ENCODE measurements at regions not wholly inside any gene's neighbourhood (a gene's known extent, or its start where the extent isn't known, plus 50 kb on each side); places are given as distances from the start of the nearest gene placed in this dataset.
A peak's percentile ranks its signal among the peaks of the same experiment; 100 is the strongest.

DNA sequence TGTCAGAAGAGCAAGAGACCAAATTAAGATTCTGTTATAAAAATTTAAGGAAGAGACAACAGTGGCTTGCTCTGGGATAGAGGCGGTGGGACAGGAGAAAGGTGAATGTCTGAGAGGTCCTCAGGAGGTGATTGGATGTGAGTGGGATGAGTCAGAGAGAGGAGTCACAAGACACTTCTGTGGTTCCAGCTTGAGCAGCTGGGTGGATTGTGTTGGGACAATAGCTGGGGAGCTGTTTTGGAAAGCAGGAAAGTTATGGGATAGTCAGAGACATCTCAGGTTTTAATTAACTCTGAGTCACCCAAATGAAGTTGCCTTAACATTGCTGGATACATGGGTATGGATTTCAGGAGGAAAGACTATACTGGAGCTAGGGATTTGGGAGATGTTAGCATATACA, 218.0 kb upstream of the TRIB2 start:
- TF ChIP-seq TAF1 (IDR thresholded peaks at IDR 0.05; ENCODE audit: borderline replicate concordance, low read depth, low read length) (no peak), POLR2AphosphoS5 (IDR thresholded peaks at IDR 0.05; ENCODE audit: low read depth, low read length) (no peak), POLR2A (IDR thresholded peaks at IDR 0.05; ENCODE audit: low read depth, low read length) (no peak)
- FAIRE-seq (no peak), DNase-seq (ENCODE audit: insufficient read length) (no peak)

DNA sequence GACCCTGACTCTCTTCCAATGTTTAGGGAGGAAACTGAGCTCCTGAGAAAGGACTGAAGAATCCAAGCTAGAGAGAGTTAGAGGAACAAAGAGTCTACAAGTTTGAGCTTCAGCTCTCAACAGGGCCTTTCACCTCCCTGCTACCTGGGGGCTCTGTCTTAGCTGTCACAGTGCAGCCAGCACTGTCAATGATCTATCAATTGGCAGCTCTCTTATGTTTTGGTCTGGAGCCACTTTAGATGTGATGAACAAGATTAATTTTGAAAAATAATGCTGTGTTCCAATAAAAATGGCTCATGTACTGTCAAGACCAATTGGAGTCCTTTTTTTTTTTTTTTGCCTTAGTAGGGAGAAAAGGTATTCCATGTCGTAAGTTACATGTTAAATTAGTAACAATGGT, 215.8 kb upstream of the TRIB2 start:
- FAIRE-seq (no peak), DNase-seq (ENCODE audit: insufficient read length) (no peak)
- no peak for TF ChIP-seq TAF1 (IDR thresholded peaks at IDR 0.05; ENCODE audit: borderline replicate concordance, low read depth, low read length)

DNA sequence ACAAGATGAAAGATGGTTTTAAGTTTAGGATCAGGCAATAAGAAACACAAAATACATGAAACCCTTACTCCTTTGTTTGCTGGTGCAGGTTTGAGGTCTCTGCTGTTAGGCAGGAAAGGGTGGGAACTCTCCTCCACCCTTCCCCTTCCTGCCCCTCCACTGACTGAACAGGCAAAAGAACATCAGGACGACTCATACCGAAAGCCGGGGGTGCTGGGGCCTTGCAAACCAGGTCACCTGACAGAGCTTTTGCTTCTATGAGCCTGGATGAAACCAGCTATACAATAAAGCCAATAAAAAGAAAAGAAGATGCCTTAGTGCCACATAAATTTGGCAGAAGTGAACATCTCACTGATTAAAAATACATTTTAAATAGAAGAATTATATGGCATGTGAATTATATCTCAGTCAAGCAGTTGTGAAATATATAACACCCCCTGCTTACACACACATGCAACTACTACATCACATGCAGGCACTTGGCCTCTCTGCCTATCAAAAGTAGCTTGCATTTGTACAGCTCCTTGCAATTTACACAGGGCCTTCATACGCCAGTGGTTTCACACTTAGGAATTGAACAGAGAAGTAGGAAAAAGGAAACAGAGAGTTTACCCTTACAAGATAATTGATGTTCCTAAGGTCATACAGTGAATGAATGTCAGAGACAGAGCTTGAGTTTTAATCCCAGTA, 215.1 kb upstream of the TRIB2 start:
- peak; percentile 92 for FAIRE-seq

DNA sequence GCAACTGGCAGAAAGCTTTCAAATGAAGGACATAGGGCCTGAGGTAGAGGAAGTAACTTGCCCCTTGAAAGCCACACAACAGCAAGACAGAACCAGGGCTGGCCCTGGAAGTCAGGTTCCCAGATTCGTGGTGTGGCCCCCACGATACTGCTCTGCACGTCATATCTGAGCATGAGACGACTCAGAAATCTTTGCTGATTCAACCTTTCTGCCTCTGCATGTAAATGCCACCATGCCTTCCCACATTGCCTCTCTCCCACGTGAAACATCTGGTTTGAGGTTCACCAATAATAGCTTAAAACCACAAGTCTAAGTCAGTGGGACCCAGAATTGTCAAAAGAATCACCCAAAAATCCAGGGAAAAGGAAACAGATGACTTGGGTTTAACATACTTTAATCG, 214.0 kb upstream of the TRIB2 start:
- no peak for DNase-seq (ENCODE audit: insufficient read length)
- TF ChIP-seq POLR2AphosphoS5 (IDR thresholded peaks at IDR 0.05; ENCODE audit: low read depth, low read length) (no peak), TAF1 (IDR thresholded peaks at IDR 0.05; ENCODE audit: borderline replicate concordance, low read depth, low read length) (no peak)
- FAIRE-seq = peak; percentile 17

More for the DNA sequence above, 215.1 kb upstream of the TRIB2 start:
- TF ChIP-seq TAF1 (IDR thresholded peaks at IDR 0.05; ENCODE audit: borderline replicate concordance, low read depth, low read length) (no peak), POLR2A (IDR thresholded peaks at IDR 0.05; ENCODE audit: low read depth, low read length) (no peak), POLR2AphosphoS5 (IDR thresholded peaks at IDR 0.05; ENCODE audit: low read depth, low read length) (no peak)
- DNase-seq (ENCODE audit: insufficient read length) = peak; percentile 26

DNA sequence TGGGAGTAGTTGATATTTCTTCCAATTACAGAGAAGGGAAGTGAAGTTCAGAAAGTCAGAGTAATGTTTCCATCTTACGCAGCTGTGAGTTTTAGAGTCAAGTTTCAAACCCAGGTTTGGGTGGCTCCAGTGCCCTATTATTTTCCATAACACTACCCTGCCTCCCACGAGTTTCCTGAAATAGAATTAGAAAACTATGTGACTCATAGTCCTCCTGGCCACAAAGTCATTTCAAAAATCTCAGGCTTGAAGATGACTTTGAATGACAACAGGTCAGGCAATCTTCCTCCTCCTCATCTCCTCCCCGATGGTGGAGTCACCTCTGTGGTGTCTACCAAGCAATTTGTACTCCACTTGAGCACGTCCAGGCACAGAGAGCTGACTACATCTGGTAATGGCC, 212.3 kb upstream of the TRIB2 start:
- FAIRE-seq = peak; percentile 30
- DNase-seq (ENCODE audit: insufficient read length) = no peak
- TF ChIP-seq TAF1 (IDR thresholded peaks at IDR 0.05; ENCODE audit: borderline replicate concordance, low read depth, low read length) = no peak
- TF ChIP-seq POLR2AphosphoS5 (IDR thresholded peaks at IDR 0.05; ENCODE audit: low read depth, low read length) = no peak
- no peak for TF ChIP-seq POLR2A (IDR thresholded peaks at IDR 0.05; ENCODE audit: low read depth, low read length)

DNA sequence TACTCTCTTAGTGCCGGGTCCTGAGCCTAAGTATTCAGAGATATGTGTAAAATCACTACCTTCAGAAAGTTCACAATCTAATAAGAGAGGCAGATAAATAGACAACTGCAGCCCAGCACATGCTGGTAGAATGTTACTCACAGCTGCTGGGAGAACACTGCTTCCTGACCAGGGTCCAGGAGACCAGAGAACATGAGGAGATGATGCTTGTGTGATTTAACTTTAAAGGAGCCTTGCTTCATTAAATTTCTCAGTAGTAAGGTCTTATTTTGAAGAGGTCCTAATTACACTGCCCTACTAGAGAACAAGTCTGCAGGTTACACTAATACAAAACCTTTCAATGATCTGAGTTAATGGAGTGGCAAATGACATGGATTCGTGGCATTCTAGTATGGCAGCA, 209.9 kb upstream of the TRIB2 start:
- DNase-seq (ENCODE audit: insufficient read length) (no peak), FAIRE-seq (no peak)
- TF ChIP-seq POLR2A (IDR thresholded peaks at IDR 0.05; ENCODE audit: low read depth, low read length) (no peak), TAF1 (IDR thresholded peaks at IDR 0.05; ENCODE audit: borderline replicate concordance, low read depth, low read length) (no peak), POLR2AphosphoS5 (IDR thresholded peaks at IDR 0.05; ENCODE audit: low read depth, low read length) (no peak)

DNA sequence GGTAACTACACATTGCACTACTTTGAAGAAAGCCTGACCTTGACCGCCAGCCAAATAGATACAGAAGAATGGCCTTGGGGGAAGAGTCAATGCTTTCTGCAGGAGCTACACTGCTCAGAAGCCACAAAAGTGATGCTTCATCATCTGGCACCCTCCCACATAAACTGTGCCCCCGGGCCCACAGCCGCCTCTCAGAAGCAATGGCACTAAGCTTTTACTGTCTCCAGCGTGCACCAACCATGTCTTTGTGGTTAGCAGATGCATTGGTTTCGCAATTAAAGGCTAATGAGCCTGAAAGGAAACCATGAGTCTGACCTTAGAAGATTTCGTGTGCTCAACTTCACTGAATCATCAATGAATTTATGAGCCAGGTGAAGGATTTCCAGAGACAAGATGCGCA, 209.4 kb upstream of the TRIB2 start:
- FAIRE-seq = no peak
- DNase-seq (ENCODE audit: insufficient read length) = no peak
- TF ChIP-seq TAF1 (IDR thresholded peaks at IDR 0.05; ENCODE audit: borderline replicate concordance, low read depth, low read length) = no peak
- TF ChIP-seq POLR2AphosphoS5 (IDR thresholded peaks at IDR 0.05; ENCODE audit: low read depth, low read length) = no peak
- no peak for TF ChIP-seq POLR2A (IDR thresholded peaks at IDR 0.05; ENCODE audit: low read depth, low read length)

DNA sequence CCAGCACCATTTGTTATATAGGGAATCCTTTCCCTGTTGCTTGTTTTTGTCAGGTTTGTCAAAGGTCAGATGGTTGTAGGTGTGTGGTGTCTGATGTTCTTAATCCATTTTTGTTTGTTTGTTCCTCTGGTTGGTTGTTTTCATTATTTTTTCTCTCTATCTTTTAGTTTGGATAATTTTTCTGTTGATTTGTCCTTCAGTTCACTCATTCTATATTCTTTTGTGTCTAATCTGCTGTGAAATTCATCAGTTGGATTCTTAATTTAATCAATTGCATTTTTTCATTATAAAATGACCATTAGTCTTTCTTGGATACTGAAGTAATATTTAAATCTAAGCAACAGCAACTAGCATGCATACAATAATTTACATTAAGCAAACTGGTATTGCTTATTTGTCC, 206.7 kb upstream of the TRIB2 start:
- TF ChIP-seq POLR2A (IDR thresholded peaks at IDR 0.05; ENCODE audit: low read depth, low read length) (no peak), POLR2AphosphoS5 (IDR thresholded peaks at IDR 0.05; ENCODE audit: low read depth, low read length) (no peak), TAF1 (IDR thresholded peaks at IDR 0.05; ENCODE audit: borderline replicate concordance, low read depth, low read length) (no peak)
- no peak for FAIRE-seq

DNA sequence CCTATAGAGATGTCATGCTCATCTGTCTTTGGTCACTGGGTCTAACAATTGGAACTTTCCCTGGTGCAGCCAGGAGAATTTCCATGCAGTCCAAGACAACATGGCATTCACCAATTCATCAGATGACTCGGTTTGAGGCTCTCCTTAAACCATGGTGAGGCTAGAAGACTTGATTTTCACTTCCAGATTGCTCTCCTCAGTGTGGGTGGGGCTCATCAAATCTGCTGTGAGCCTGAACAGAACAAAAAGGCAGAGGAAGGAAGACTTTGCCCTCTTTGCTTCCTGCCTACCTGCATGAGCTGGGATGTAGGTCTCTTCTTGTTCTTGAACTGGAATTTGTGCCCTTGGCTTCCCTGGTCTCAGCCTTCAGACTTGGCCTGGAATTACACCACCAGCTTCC, 203.4 kb upstream of the TRIB2 start:
- no peak for DNase-seq (ENCODE audit: insufficient read length)
- TF ChIP-seq POLR2A (IDR thresholded peaks at IDR 0.05; ENCODE audit: low read depth, low read length) (no peak), TAF1 (IDR thresholded peaks at IDR 0.05; ENCODE audit: borderline replicate concordance, low read depth, low read length) (no peak), POLR2AphosphoS5 (IDR thresholded peaks at IDR 0.05; ENCODE audit: low read depth, low read length) (no peak)
- no peak for FAIRE-seq

More for the DNA sequence above, 206.7 kb upstream of the TRIB2 start:
- DNase-seq (ENCODE audit: insufficient read length) = no peak

DNA sequence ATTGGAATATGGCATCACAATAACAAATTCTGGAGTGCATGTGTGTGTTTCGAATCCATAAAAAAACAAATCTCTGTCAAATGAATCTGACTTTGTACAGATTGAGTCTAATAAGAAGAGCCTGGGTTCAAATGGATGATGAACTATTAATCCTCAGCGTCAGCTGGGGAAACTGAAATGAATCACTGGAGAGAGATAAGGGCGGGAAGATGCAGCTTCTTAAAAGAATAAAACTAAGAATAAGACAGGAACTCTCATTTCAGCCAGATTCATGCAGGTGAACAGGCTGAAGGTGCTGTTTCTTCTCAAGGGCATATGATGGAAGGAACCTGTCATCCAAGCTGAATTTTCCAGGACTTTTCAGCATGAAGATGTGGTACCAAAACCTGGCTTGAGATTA, 202.6 kb upstream of the TRIB2 start:
- TF ChIP-seq TAF1 (IDR thresholded peaks at IDR 0.05; ENCODE audit: borderline replicate concordance, low read depth, low read length) (no peak), POLR2AphosphoS5 (IDR thresholded peaks at IDR 0.05; ENCODE audit: low read depth, low read length) (no peak), POLR2A (IDR thresholded peaks at IDR 0.05; ENCODE audit: low read depth, low read length) (no peak)
- no peak for DNase-seq (ENCODE audit: insufficient read length)
- no peak for FAIRE-seq

DNA sequence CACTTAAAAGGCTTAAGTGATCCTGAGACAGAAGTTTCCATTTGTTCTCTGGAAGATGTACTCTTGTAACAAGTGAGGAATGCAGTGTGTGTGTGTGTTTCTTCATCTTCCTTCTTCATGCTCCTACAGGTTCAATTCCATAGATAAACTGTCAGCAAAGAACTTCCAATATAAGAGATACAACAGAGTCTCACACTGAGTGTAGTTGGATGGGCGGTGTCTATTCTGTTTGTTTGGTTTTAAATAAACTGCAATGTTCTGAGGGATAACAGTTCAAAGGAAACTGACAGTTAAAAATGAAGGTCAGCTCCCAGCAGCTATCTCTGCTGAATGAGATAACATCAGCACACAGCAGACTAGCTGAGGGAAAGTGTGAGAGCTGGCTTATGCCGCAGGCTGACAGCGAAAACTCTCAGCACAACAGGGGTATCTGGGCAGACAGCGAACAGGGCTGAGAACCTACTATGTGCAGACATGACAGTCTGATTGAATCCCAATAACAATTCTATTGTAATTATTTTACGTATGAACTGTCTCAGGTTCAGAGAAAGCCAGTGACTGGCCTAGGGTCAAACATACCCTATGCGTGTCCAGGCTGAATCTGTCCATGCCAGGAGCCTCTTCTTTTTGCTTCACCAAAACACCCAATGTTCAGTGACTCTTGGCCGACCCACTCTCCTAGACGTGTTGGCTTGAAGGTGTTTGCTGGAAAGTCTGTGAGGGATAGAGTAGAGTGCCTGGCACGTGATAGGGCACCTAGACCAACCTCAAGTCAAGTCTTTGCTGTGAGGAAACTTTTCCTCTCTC, 201.9 kb upstream of the TRIB2 start:
- no peak for FAIRE-seq
- no peak for DNase-seq (ENCODE audit: insufficient read length)
- TF ChIP-seq POLR2A (IDR thresholded peaks at IDR 0.05; ENCODE audit: low read depth, low read length) = no peak

DNA sequence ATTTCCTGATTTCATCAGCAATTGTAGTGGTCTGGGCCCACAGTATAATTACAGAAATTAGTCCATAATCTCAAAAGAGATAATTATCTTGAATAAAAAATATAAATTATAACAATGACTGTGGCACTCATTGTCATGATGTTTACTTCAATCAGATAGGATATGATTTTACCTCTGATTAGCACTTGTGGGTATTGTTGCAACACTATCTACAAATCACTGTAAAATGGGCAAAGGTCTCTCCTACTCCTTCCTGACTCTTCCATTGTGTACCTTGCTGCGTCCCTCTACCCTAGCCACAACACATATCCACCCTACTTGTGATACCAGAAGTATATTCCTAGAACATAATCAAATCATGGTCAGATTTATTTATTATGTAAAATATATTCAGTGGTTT, 200.9 kb upstream of the TRIB2 start:
- DNase-seq (ENCODE audit: insufficient read length) (no peak), FAIRE-seq (no peak)
- TF ChIP-seq TAF1 (IDR thresholded peaks at IDR 0.05; ENCODE audit: borderline replicate concordance, low read depth, low read length) (no peak), POLR2AphosphoS5 (IDR thresholded peaks at IDR 0.05; ENCODE audit: low read depth, low read length) (no peak), POLR2A (IDR thresholded peaks at IDR 0.05; ENCODE audit: low read depth, low read length) (no peak)
